Duodenal mucosa (tissue), 2 donors: ENCODE measurements at regions not wholly inside any gene's neighbourhood (a gene's known extent, or its start where the extent isn't known, plus 50 kb on each side); places are given as distances from the start of the nearest gene placed in this dataset.

Source experiments
- H3K27ac ChIP-seq: one replicate; pipeline ENCODE4 v1.7.0; 2013; ENCODE audit warnings: low read depth, low read length
- H3K27me3 ChIP-seq, 2 donors: one replicate each; pipeline ENCODE4 v1.7.0; 2013; ENCODE audit warnings: low read length in 2 of 2, control low read depth in 1 of 2; ENCODE audit not compliant: insufficient read depth in 2 of 2, control insufficient read depth in 1 of 2
- H3K36me3 ChIP-seq, 2 donors: one replicate each; pipeline ENCODE4 v1.7.0; 2013; ENCODE audit warnings: low read length in 2 of 2, control low read depth in 1 of 2; ENCODE audit not compliant: insufficient read depth in 2 of 2, control insufficient read depth in 1 of 2
- H3K4me1 ChIP-seq, 2 donors: one replicate each; pipeline ENCODE4 v1.7.0; 2013; ENCODE audit warnings: low read length in 2 of 2, control low read depth in 1 of 2; ENCODE audit not compliant: insufficient read depth in 2 of 2, control insufficient read depth in 1 of 2
- H3K4me3 ChIP-seq, 2 donors: one replicate each; pipeline ENCODE4 v1.7.0; 2013; ENCODE audit warnings: low read length in 2 of 2, low read depth in 1 of 2
- H3K9ac ChIP-seq, 2 donors: one replicate each; pipeline ENCODE4 v1.7.0; 2013; ENCODE audit warnings: low read length in 2 of 2, low read depth in 1 of 2
- H3K9me3 ChIP-seq, 2 donors: one replicate each; pipeline ENCODE4 v1.7.0; 2013; ENCODE audit warnings: low read length in 2 of 2, control low read depth in 1 of 2; ENCODE audit not compliant: control insufficient read depth in 1 of 2

- no peak overlapping the region for H3K4me3 ChIP-seq
- H3K36me3 ChIP-seq: no peaks in the 10 kb centered on the region
- no peaks in the 10 kb centered on the region for H3K27me3 ChIP-seq
- no peak overlapping the region for H3K9ac ChIP-seq
- no peak overlapping the region for H3K27ac ChIP-seq
- H3K9me3 ChIP-seq: no peaks in the 10 kb centered on the region
- H3K4me1 ChIP-seq: peaks cover 12 to 17% of the 10 kb centered on the region in 2 donors
Measured at GRCh38 chr7:36075561-36075960, 77.5 kb upstream of the EEPD1 start.

DNA sequence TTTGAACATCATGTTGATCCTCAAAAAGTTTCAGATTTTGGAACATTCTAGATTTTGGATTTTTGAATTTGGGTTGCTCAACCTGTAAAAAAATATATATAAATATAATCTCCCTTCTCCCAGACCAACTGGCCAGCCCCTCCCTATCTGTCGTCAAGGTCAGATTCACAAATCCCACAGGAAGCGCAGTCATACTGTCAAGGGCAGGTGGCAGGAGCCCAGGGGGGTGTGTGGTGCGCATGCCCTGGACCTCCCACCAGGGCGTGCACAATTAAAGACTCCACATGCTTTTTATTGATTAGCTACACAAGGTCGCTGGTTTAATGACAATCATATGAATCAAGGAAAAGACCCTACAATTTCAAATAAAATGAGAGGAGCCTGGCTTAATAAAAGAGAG, 77.0 kb upstream of the EEPD1 start:
- peaks cover 17 to 18% of the 10 kb centered on the region in 2 donors for H3K4me1 ChIP-seq
- H3K9ac ChIP-seq: no peak overlapping the region
- H3K9me3 ChIP-seq: no peaks in the 10 kb centered on the region
- no peaks in the 10 kb centered on the region for H3K36me3 ChIP-seq
- H3K4me3 ChIP-seq: no peak overlapping the region
- H3K27me3 ChIP-seq: no peaks in the 10 kb centered on the region
- no peak overlapping the region for H3K27ac ChIP-seq

- H3K36me3 ChIP-seq: no peaks in the 10 kb centered on the region
- no peak overlapping the region for H3K4me3 ChIP-seq
- H3K9ac ChIP-seq: no peak overlapping the region
- H3K27ac ChIP-seq: no peak overlapping the region
- H3K27me3 ChIP-seq: no peaks in the 10 kb centered on the region
- peaks cover 19 to 21% of the 10 kb centered on the region in 2 donors for H3K4me1 ChIP-seq
- H3K9me3 ChIP-seq: no peaks in the 10 kb centered on the region
Measured at GRCh38 chr7:36078816-36079360, 74.2 kb upstream of the EEPD1 start.

DNA sequence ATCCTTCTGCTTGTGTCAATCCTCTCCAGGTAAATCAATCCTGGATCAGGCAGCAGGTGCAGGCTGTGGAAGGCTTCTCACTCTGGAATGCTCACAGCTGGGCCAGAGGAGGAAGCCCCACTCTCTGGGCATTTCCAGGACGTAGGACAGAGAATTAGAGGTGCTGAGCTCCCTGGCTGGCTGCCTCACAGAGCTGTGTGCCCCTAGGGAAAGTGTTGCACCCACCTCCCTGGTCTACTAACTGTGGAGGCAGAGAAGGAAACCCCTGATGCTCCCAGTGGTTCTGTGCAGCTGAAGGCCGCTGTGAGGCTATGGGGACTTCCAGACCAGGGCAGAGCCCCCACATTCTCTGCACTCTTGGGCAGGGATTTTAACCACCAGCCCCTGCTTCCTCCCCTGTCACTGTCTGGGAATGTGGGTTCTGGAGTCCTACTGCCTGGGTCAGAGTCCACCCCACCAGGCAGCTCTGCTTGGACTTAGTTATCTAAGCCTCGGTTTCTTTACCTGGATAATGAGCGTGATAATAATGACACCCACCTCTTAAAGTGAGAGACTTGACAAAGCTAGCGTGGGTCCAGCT, 73.5 kb upstream of the EEPD1 start:
- H3K36me3 ChIP-seq: no peaks in the 10 kb centered on the region
- H3K27ac ChIP-seq: no peak overlapping the region

GRCh38 chr7:36080843-36081242, 72.2 kb upstream of the EEPD1 start:
- Histone ChIP-seq H3K9ac (no peak overlapping the region), H3K27me3 (no peaks in the 10 kb centered on the region), H3K9me3 (no peaks in the 10 kb centered on the region), H3K4me3 (no peak overlapping the region), H3K4me1 (peaks cover 21 to 22% of the 10 kb centered on the region in 2 donors), H3K27ac (no peak overlapping the region), H3K36me3 (no peaks in the 10 kb centered on the region)

More for the DNA sequence above, 73.5 kb upstream of the EEPD1 start:
- H3K9me3 ChIP-seq: no peaks in the 10 kb centered on the region
- H3K27me3 ChIP-seq: no peaks in the 10 kb centered on the region
- peak overlapping the region in 1 of 2 donors; percentile 32 for H3K9ac ChIP-seq
- no peak overlapping the region for H3K4me3 ChIP-seq
- H3K4me1 ChIP-seq: peaks cover 21 to 22% of the 10 kb centered on the region in 2 donors

- H3K27me3 ChIP-seq: no peaks in the 10 kb centered on the region
- H3K27ac ChIP-seq: no peak overlapping the region
- no peak overlapping the region for H3K4me3 ChIP-seq
- H3K9ac ChIP-seq: no peak overlapping the region
- peaks cover 21 to 22% of the 10 kb centered on the region in 2 donors for H3K4me1 ChIP-seq
- no peaks in the 10 kb centered on the region for H3K9me3 ChIP-seq
- H3K36me3 ChIP-seq: no peaks in the 10 kb centered on the region
Measured at GRCh38 chr7:36082216-36082615, 70.8 kb upstream of the EEPD1 start.

DNA sequence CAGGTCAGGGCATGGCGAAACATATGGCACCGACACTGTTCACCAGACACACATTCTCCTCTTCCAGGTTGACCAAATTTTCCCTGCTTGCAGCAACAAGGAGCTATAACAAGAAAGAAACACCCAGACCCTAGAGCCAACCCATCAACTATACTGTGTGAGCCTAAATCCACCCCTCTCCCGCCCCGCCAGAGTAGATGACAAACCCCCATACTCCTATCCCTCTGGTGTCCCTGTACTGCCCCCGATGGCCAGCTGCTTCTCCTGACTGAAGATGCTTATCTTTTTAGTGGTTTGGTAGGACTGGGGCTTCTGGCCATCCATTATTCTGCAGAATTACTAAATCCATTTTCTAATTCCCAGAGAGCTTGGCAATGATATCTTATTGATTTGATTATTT, 70.1 kb upstream of the EEPD1 start:
- Histone ChIP-seq H3K36me3 (no peaks in the 10 kb centered on the region), H3K4me3 (no peak overlapping the region), H3K9me3 (no peaks in the 10 kb centered on the region), H3K27ac (no peak overlapping the region), H3K27me3 (no peaks in the 10 kb centered on the region), H3K4me1 (peaks cover 21 to 22% of the 10 kb centered on the region in 2 donors), H3K9ac (no peak overlapping the region)

GRCh38 chr7:36083626-36084380, 69.3 kb upstream of the EEPD1 start:
- H3K4me3 ChIP-seq: no peak overlapping the region
- no peaks in the 10 kb centered on the region for H3K27me3 ChIP-seq
- H3K27ac ChIP-seq: no peak overlapping the region
- H3K9me3 ChIP-seq: no peaks in the 10 kb centered on the region
- peaks cover 21 to 22% of the 10 kb centered on the region in 2 donors for H3K4me1 ChIP-seq
- H3K9ac ChIP-seq: no peak overlapping the region
- no peaks in the 10 kb centered on the region for H3K36me3 ChIP-seq

GRCh38 chr7:36084485-36085091, 68.5 kb upstream of the EEPD1 start:
- Histone ChIP-seq H3K9ac (no peak overlapping the region), H3K27me3 (no peaks in the 10 kb centered on the region), H3K27ac (no peak overlapping the region), H3K36me3 (no peaks in the 10 kb centered on the region), H3K9me3 (peaks cover 0 to 6% of the 10 kb centered on the region in 2 donors), H3K4me3 (no peak overlapping the region), H3K4me1 (peaks cover 16 to 18% of the 10 kb centered on the region in 2 donors)

DNA sequence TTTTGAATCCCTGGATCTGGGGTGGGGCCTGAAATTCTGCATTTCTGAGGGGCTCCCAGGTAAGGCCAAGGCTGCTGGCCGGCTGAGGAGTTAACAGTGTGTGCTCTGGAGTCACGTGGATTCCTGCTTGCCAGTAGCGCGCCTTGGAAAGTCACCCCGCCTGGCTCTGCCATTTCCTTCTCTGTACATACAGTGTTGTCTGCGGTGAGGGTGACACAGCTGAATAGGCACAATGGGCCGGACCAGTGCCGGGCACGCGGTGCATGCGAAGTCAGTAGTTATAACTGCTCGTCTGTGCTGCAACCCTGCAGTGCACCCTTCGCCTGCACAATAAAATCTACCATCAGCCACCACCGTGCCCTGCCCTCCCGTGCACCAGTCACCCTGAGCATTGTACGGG, 68.0 kb upstream of the EEPD1 start:
- no peaks in the 10 kb centered on the region for H3K36me3 ChIP-seq
- no peak overlapping the region for H3K4me3 ChIP-seq
- H3K9me3 ChIP-seq: peaks cover 0 to 6% of the 10 kb centered on the region in 2 donors
- H3K9ac ChIP-seq: no peak overlapping the region
- no peaks in the 10 kb centered on the region for H3K27me3 ChIP-seq
- no peak overlapping the region for H3K27ac ChIP-seq
- peaks cover 11 to 13% of the 10 kb centered on the region in 2 donors for H3K4me1 ChIP-seq
